GM18502 (cell line): ENCODE measurements at regions not wholly inside any gene's neighbourhood (a gene's known extent, or its start where the extent isn't known, plus 50 kb on each side); places are given as distances from the start of the nearest gene placed in this dataset.

Source experiments
- ATAC-seq: cut with Tn5 transposase; IDR thresholded peaks from one replicate; pipeline ENCODE4 v1.9.1; 2021; ENCODE audit warnings: mild to moderate bottlenecking; ENCODE audit not compliant: unreplicated experiment, poor library complexity

DNA sequence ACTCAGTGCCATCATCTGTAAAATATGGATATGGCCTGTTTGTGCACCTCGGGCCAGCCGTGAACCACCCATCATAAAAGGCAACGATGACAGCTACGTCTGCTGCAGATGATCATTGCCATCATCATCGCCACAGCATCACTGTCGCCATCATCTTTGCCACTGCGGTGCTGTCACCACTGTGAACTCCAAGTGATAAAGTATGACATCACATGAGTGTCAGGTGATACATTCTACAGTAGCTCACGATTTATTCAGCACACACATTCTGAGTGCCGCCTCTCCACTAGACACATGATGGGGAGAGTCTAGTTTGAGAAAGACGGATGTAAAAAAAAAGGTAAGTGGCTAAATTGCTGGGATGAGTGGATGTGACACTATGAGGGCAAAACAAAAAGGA lies 755.4 kb upstream of the RAB6C start:
- ATAC-seq: no peak

DNA sequence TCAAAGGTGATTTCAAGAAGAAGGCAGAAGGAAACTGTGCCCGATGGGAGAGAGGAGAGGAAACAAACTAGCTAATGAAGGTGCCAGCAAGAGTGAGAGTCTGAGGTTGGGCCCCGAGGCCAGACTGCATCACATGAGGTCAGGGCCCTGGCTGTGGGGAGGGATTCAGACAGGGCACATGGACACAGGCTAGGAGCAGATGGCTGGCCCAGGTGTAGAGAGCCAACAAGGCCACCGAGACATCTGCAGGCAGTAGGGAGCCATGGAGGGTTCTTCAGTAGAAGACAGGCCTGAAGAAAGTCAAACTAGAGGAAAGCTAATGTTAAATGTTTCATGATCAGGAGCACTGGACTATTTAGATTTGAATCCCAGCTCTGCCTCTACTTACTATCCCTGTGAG lies 755.0 kb upstream of the RAB6C start:
- no peak for ATAC-seq

DNA sequence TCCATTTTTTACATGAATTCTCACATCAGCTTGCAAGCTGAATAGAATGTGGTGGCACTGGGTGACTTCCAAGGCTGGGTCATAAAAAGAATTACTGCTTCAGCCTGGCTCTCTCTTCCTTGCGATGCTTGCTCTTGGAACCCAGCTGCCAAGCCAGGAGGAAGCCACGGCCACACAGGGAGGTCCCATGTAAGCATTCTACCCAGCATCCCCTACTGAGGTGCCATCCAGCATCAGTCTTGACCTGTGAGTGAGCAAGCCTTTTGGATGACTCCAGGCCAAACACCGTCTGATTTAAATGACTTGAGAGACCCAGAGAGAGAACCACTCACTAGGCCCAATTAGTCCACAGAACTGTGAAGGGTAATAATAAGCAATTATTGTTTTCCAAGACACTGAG lies 750.3 kb upstream of the RAB6C start:
- no peak for ATAC-seq

DNA sequence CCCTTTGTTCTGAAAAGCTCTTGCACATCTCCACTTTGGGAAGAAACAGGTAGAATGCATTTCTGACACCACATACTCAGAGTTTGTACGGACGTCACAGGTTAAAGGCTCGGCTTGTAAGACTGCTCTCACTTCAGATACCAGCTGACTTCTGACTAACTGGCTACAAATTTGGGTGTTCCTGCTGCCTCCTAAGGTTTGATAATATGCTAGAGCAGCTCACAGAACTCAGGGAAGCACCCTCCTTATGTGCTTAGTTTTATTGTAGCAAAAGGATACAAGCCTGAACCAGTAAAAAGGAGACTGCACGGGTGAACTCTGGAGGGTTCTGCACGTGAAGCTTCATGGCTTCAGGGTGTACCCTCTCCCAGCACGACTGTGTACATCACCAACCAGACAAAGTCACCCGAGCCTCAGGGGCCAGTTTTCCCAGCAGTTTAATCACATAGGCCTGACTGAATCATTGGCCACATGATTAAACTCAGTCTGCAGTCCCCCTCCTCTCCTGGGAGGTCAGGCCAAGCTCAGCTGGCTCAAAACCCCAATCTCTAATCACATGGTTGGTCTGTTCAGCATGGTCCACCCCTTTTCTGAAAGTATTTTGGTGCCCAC lies 749.5 kb upstream of the RAB6C start:
- no peak for ATAC-seq

DNA sequence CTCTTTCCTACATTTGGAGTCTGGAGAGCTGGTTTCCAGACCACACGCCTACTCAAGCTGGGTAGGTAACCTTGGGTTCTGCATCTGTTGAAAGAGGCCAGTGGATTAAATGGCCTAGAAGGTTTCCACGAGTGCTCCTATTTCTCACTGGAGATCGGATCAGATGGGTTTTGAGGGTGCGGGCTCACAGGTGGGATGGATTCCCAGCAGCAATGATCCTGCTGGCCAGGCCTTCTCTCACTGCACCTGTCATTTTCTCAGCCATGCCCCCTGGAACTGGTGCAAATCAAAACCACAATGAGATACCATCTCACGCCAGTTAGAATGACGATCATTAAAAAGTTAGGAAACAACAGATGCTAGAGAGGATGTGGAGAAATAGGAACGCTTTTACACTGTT lies 747.5 kb upstream of the RAB6C start:
- ATAC-seq: no peak

DNA sequence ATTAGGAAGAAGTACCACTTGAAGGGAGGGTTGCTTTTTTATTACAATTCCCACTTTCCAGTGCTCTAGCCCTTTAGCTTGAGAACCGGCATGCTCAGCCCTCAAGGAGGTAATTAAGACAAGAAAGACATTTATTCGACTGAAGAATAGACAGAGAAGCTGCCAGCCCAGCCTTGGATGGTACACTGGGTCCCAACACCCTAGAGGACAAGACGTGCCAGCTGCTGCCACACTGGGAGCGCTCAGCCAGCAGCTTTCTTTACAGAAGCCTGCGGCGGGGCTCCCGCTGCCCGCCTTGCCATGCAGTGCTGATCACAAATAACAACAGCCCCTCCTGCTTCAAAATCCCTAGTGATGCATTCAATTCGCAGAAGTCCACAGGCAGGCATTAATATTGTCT lies 746.3 kb upstream of the RAB6C start:
- no peak for ATAC-seq

GRCh38 chr2:129233751-129234406 lies 745.6 kb upstream of the RAB6C start:
- no peak for ATAC-seq

DNA sequence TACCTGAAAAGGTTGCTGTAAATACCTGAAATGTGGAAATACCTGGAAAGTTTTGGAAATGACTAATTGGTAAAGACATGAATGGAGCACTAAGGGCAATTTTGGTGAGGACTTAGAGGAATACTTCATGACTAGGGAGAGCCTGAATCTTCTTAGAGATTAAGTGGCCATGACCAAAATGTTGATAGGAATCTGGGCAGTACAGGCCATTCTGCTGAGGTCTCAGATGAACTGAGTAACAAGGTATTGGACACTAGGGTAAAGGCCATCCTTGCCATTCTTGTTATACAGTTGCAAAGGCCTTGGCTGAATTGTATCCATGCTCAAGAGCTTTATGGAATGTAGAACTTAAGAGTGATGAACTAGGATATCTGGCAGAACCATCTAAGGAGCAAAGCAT lies 742.9 kb upstream of the RAB6C start:
- no peak for ATAC-seq

DNA sequence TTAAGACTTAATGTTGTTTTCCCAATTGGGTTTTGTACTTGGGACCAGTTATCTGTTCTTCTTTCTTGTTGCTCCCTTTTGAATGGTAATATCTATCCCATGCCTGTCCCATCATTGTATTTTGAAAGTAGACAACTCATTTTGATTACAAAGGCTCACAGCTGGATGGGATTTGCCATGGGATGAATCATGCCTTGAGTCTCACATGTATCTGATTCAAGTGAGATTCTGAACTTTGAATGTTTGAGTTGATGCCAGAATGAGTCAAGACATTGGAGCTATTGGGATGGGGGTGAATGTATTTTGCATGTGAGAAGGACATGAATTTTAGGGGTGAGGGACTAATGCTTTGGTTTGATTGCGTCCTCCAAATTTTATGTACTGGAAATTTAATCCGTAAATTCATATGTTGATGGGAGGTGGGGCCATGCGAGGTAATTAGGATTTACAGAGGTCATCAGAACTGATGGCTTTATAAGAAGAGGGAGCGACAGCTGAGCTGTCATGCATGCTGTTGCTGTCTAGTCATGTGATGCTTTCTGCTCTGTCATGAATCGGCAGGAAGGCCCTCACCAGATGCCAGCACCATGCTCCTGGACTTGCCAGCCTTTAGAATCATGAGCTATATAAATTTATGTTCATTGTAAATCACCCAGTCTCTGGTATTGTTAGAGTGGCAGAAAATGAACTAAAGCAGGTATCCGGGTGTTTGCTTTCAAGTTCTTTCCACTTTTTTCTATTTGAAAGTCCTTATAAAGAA lies 741.3 kb upstream of the RAB6C start:
- no peak for ATAC-seq

DNA sequence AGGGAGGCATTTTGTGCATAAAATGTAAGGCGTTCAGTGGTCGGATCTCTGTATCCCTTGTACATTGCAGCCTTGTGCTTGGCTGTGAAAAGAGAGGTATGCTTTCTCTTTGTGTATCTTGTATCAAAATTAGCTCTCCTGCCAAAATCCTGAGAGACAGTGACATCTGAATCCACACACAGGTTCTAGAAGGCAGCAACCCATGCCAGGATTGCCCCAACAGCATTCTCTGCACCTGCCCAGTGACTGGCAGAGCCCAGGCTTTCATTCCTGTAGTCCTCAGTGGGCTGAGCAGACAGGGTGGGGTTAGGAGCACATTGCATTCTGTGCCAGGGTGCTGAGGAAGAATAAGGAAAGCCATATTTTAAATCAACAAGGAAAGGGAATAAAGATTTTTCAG lies 740.3 kb upstream of the RAB6C start:
- ATAC-seq: no peak

- ATAC-seq: no peak
These were observed 739.4 kb upstream of the RAB6C start for GRCh38 chr2:129240061-129240460.

- ATAC-seq: no peak
These were observed 737.2 kb upstream of the RAB6C start for GRCh38 chr2:129242269-129242668.

DNA sequence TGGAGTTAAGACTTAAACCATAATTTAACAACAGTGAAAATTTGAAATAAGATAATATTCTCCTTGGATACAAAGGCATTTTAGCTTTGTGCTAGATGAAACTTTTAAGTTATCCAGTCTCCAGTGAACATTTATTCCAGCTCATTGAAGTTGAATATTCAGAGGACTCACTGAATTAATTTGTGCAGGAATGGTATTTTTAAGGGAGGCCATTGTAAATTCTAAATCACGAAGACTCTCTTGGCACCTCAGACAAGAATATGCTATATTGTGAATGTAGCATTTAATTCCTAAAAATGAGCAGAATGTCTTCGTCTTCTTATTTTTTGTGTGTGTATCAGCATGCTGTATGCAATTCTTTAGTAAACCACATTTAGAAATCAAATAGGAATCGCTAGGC lies 731.7 kb upstream of the RAB6C start:
- ATAC-seq: no peak

- no peak for ATAC-seq
These were observed 731.3 kb upstream of the RAB6C start for GRCh38 chr2:129248198-129248597.

DNA sequence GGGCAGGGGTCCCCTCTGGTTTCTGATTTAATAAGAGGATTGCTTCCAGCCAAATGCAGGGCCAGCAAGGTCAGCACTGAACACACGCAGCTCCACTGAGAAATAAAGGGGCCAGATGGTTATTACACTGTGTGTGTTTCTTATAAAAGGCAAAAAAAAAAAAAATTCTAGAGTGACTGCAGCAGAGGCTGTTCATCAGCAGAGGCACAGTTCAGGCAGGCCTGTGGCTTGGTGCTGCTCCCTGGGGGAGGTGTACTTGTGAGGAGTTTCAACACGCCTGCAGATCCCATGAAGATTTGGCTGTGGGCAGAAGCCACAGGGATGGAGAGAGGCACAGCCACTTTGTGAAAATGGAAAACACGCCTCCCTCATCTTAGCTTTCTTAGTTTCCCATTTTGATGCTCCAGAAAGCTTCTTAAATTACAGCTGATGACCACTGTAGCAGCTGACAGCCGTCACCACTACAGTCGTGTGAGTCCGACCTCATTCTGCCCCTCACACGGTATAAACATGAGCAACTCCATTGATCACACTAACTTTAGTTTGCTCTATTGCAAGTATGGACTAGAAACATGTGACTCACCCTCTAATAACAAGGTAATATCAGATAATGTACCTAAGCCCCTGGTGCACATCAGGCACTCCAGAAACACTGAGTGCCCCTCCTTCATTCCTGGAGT lies 726.5 kb upstream of the RAB6C start:
- ATAC-seq: no peak

DNA sequence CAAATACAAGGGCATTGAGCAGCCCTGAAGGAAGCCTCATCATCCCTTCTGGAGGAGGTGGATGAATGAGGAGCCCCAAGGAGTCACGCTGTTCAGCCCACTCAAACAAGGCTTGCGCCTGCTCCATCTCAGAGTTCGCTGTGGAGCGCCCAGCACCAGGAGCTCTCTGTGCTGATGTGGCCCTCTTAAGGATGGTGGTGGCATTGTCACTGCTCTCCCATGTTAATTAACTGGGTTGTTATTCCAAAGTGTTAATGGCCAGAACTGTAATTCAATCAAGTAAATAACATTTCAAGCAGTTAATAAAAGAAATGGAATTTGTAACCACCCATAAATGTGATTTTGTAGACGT lies 726.0 kb upstream of the RAB6C start:
- no peak for ATAC-seq

GRCh38 chr2:129254718-129255117 lies 724.7 kb upstream of the RAB6C start:
- no peak for ATAC-seq

- no peak for ATAC-seq
These were observed 723.7 kb upstream of the RAB6C start for GRCh38 chr2:129255610-129256313.

- no peak for ATAC-seq
These were observed 722.8 kb upstream of the RAB6C start for GRCh38 chr2:129256642-129257041.

GRCh38 chr2:129262934-129263333 lies 716.5 kb upstream of the RAB6C start:
- ATAC-seq: no peak

- no peak for ATAC-seq
These were observed 715.5 kb upstream of the RAB6C start for GRCh38 chr2:129263939-129264338.
